Type B pancreatic cell (in vitro differentiated cells): ENCODE measurements at regions not wholly inside any gene's neighbourhood (a gene's known extent, or its start where the extent isn't known, plus 50 kb on each side); places are given as distances from the start of the nearest gene placed in this dataset.

Experiments
- DNase-seq: peaks from one replicate; pipeline ENCODE4 v3.0.0; 2021; ENCODE audit warnings: mixed read lengths; ENCODE audit not compliant: unreplicated experiment; ENCODE audit errors: extremely low spot score
- H3K27ac Mint-ChIP-seq: 2 replicates; pipeline ENCODE4 v1.8.0; 2021; ENCODE audit warnings: mild to moderate bottlenecking, mixed read lengths
- H3K27me3 Mint-ChIP-seq: 2 replicates; pipeline ENCODE4 v1.8.0; 2021; ENCODE audit warnings: mixed read lengths
- H3K36me3 Mint-ChIP-seq: 2 replicates; pipeline ENCODE4 v1.8.0; 2021; ENCODE audit warnings: mixed read lengths
- H3K4me1 Mint-ChIP-seq: one replicate; pipeline ENCODE4 v1.8.0; 2021; ENCODE audit warnings: mixed read lengths; ENCODE audit not compliant: unreplicated experiment
- H3K4me3 Mint-ChIP-seq: 2 replicates; pipeline ENCODE4 v1.8.0; 2021; ENCODE audit warnings: mild to moderate bottlenecking, mixed read lengths
- H3K9me3 Mint-ChIP-seq: 2 replicates; pipeline ENCODE4 v1.8.0; 2021; ENCODE audit warnings: mixed read lengths
- TF ChIP-seq, protein P1 (sequence below): fragments of 200-600 bp; sonication (generic); conservative IDR thresholded peaks from 2 replicates; pipeline ENCODE4 v1.5.0; 2021; ENCODE audit warnings: antibody characterized with exemption, mild to moderate bottlenecking

DNA sequence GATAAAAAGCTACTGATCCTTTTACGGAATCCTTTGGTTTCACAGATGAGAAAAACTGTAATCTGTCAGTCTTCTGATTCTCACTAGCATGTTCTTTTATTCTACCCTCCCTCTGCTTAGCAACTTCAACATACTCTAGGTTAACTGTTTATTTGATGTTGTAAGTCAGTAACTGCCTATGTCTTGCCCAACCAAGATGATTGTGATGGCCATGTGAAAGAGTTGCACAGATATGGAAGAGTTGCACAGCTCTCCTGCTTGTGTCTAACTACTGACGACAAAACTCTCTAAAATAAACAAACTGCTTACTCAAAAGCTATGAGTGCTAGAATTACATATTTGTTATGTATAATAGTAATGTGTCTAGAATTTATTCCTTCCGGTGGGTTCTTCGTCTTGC is 227.3 kb upstream of the DAB2 start:
- H3K4me1 Mint-ChIP-seq, result no peaks in the 10 kb centered on the region
- no peaks in the 10 kb centered on the region for H3K27me3 Mint-ChIP-seq
- no peak overlapping the region for H3K27ac Mint-ChIP-seq
- H3K4me3 Mint-ChIP-seq, result no peak overlapping the region
- H3K36me3 Mint-ChIP-seq, result no peaks in the 10 kb centered on the region
- no peak for DNase-seq
- no peaks in the 10 kb centered on the region for H3K9me3 Mint-ChIP-seq
- TF ChIP-seq, protein P1, sequence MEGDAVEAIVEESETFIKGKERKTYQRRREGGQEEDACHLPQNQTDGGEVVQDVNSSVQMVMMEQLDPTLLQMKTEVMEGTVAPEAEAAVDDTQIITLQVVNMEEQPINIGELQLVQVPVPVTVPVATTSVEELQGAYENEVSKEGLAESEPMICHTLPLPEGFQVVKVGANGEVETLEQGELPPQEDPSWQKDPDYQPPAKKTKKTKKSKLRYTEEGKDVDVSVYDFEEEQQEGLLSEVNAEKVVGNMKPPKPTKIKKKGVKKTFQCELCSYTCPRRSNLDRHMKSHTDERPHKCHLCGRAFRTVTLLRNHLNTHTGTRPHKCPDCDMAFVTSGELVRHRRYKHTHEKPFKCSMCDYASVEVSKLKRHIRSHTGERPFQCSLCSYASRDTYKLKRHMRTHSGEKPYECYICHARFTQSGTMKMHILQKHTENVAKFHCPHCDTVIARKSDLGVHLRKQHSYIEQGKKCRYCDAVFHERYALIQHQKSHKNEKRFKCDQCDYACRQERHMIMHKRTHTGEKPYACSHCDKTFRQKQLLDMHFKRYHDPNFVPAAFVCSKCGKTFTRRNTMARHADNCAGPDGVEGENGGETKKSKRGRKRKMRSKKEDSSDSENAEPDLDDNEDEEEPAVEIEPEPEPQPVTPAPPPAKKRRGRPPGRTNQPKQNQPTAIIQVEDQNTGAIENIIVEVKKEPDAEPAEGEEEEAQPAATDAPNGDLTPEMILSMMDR, result no peak

DNA sequence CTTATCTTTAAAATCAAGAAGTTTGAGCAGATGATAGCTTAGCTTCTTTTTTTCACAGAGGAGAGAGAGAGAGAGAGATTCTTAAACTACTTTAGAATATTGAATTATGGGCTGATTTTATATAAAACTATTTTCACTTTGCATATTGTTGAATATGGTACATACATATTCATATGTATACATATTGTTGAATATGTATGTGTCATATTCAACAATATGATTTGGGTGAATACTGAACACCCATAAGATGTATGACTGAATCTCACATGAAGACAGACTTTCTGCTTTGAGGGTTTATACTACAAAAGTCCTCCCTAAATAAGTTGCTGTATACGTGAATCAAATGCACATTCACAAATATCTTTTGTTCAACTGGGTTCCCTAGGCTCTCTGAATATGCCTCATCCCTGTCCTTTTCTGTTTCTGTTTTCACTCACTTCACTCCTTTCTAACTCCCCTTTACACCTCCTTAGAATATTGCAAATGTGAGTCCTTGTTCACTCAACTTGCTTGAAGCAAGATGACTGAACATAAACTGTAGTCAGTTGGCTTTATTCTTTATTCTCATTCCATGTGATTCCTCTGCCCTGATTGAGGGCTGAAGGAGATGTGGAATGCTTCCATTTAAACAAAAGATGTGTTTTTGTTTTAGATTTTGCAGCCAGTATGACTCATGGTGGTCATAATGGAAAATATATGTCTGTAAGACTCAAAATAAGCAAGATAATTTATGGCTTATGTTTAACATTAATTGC is 225.4 kb upstream of the DAB2 start:
- TF ChIP-seq, protein P1, result no peak
- Mint-ChIP-seq H3K4me1 (no peaks in the 10 kb centered on the region), H3K4me3 (no peak overlapping the region), H3K9me3 (no peaks in the 10 kb centered on the region), H3K36me3 (no peaks in the 10 kb centered on the region), H3K27ac (no peak overlapping the region), H3K27me3 (no peaks in the 10 kb centered on the region)
- DNase-seq, result no peak

DNA sequence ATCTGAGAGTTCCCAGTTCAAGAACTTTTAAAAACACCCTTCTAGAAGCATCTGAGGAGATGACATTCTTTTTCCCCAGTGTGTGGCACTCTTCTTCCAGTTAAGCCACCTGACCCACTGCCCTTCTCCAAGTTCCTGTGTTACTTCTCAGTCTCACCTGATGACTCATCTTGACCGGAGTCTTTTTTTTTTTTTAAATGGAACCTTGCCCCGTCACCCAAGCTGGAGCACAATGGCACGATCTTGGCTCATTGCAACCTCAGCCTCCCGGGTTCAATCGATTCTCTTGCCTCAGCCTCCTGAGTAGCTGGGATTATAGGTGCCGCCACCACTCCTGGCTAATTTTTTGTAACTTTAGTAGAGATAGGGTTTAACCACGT is 224.1 kb upstream of the DAB2 start:
- no peak for DNase-seq
- no peaks in the 10 kb centered on the region for H3K4me1 Mint-ChIP-seq
- H3K27ac Mint-ChIP-seq, result no peak overlapping the region
- H3K27me3 Mint-ChIP-seq, result no peaks in the 10 kb centered on the region
- H3K4me3 Mint-ChIP-seq, result no peak overlapping the region
- H3K36me3 Mint-ChIP-seq, result no peaks in the 10 kb centered on the region
- TF ChIP-seq, protein P1, result no peak
- H3K9me3 Mint-ChIP-seq, result no peaks in the 10 kb centered on the region

DNA sequence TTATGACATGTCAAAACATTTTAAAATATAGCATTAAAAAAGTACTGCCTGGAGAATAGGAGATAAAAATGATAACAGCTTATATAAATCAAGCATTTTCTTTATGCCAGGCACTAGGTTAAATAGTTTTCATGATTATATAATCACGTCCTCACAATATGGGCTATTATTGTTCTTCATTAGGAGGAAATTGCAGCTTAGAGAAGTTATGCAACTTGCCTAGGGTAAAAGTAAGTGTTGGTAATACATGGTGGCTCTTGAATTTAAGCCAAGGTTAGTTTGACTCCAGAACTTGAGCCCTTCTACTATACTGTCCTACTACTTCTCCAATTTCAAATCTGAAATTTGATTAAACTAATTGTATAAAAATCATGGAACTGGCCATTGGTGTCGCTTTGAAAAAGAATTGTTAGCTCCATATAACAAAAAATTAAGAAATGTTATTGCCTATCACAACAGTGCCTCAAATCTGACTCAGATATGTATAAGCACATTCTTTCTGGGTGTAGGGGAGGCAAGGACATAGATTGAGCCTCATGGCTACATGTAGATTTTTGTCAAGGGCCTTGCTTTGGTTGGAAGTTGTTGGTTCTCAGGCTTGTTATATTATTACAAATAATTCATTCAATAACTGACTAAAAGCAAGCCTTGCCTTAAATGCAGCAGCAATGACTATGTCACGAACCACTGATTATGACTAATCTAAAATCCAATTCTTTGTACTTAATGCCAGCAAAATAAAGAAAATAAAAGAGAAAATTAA is 223.5 kb upstream of the DAB2 start:
- Mint-ChIP-seq H3K27me3 (no peaks in the 10 kb centered on the region), H3K36me3 (no peaks in the 10 kb centered on the region), H3K9me3 (no peaks in the 10 kb centered on the region), H3K4me1 (no peaks in the 10 kb centered on the region), H3K27ac (no peak overlapping the region), H3K4me3 (no peak overlapping the region)
- no peak for DNase-seq
- TF ChIP-seq, protein P1, result no peak

DNA sequence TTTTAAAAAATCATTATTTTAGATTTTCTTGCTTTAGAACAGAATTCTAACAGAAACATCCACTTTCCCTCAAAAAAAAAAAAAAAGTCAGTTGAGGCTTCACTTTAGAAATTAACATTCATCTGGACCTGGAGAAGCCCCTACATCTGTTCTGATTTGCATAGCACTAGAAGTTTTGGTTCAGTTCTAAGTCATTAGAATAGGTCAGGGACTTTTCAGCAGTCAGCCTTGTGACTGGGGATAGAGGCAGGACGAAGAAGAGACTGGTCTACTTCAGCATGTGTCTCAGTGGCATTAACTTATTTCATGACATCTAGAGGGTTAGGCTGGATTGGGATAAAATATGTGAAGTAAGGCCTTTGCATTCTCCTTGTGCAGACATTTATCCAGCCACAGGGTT is 215.8 kb upstream of the DAB2 start:
- Mint-ChIP-seq H3K27me3 (no peaks in the 10 kb centered on the region), H3K4me1 (no peaks in the 10 kb centered on the region), H3K4me3 (no peak overlapping the region), H3K36me3 (no peaks in the 10 kb centered on the region), H3K9me3 (no peaks in the 10 kb centered on the region), H3K27ac (no peak overlapping the region)
- TF ChIP-seq, protein P1, result no peak
- DNase-seq, result no peak
